ENCODE measurements at regions not wholly inside any gene's neighbourhood (a gene's known extent, or its start where the extent isn't known, plus 50 kb on each side); places are given as distances from the start of the nearest gene placed in this dataset.

- TF ChIP-seq POLR2AphosphoS5 (IDR thresholded peaks at IDR 0.05) = no peak
- no peak for TF ChIP-seq CTCF (IDR thresholded peaks at IDR 0.05)
- TF ChIP-seq POLR2A (IDR thresholded peaks at IDR 0.05) = no peak
- Histone ChIP-seq H3K36me3 (no peaks in the 10 kb centered on the region), H3K9me3 (no peaks in the 10 kb centered on the region), H3K27ac (no peak overlapping the region), H3K27me3 (replicated peaks; ENCODE audit: insufficient read depth) (no peaks in the 10 kb centered on the region), H3K4me3 (no peak overlapping the region), H3K4me1 (replicated peaks) (no peaks in the 10 kb centered on the region)
- no peak for DNase-seq (ENCODE audit: low spot score)
- intact Hi-C loops (cut with DNase I) = no loop called here
- 61% methylated on average over 3 of the region's 3 CpGs for WGBS
These were observed 547.7 kb upstream of the KLF12 start for GRCh38 chr13:74681891-74682290.

GRCh38 chr13:74678308-74678965, 544.2 kb upstream of the KLF12 start:
- no peak overlapping the region for H3K27ac ChIP-seq
- no peak overlapping the region for H3K4me3 ChIP-seq
- no peaks in the 10 kb centered on the region for H3K4me1 ChIP-seq (replicated peaks)
- WGBS = 49% methylated on average over 1 of the region's 1 CpG
- intact Hi-C loops (cut with DNase I) = no loop called here
- H3K9me3 ChIP-seq = no peaks in the 10 kb centered on the region
- no peak for DNase-seq (ENCODE audit: low spot score)
- TF ChIP-seq POLR2A (IDR thresholded peaks at IDR 0.05) = no peak
- no peak for TF ChIP-seq POLR2AphosphoS5 (IDR thresholded peaks at IDR 0.05)
- no peak for TF ChIP-seq CTCF (IDR thresholded peaks at IDR 0.05)
- H3K36me3 ChIP-seq = no peaks in the 10 kb centered on the region
- H3K27me3 ChIP-seq (replicated peaks; ENCODE audit: insufficient read depth) = no peaks in the 10 kb centered on the region

- no peak overlapping the region for H3K27ac ChIP-seq
- H3K9me3 ChIP-seq = no peaks in the 10 kb centered on the region
- H3K36me3 ChIP-seq = no peaks in the 10 kb centered on the region
- WGBS = 92% methylated on average over 3 of the region's 3 CpGs
- H3K4me1 ChIP-seq (replicated peaks) = no peaks in the 10 kb centered on the region
- TF ChIP-seq CTCF (IDR thresholded peaks at IDR 0.05) (no peak), POLR2AphosphoS5 (IDR thresholded peaks at IDR 0.05) (no peak), POLR2A (IDR thresholded peaks at IDR 0.05) (no peak)
- no peaks in the 10 kb centered on the region for H3K27me3 ChIP-seq (replicated peaks; ENCODE audit: insufficient read depth)
- no peak for DNase-seq (ENCODE audit: low spot score)
- no peak overlapping the region for H3K4me3 ChIP-seq
- intact Hi-C loops (cut with DNase I) = no loop called here
These were observed 541.8 kb upstream of the KLF12 start for GRCh38 chr13:74675972-74676371.

- intact Hi-C loops (cut with DNase I) = no loop called here
- no peak overlapping the region for H3K27ac ChIP-seq
These were observed 541.0 kb upstream of the KLF12 start for GRCh38 chr13:74675182-74675581.

More at GRCh38 chr13:74675182-74675581, 541.0 kb upstream of the KLF12 start:
- Histone ChIP-seq H3K27me3 (replicated peaks; ENCODE audit: insufficient read depth) (no peaks in the 10 kb centered on the region), H3K4me1 (replicated peaks) (no peaks in the 10 kb centered on the region), H3K9me3 (no peaks in the 10 kb centered on the region), H3K4me3 (no peak overlapping the region), H3K36me3 (no peaks in the 10 kb centered on the region)
- 79% methylated on average over 5 of the region's 5 CpGs for WGBS
- no peak for TF ChIP-seq POLR2AphosphoS5 (IDR thresholded peaks at IDR 0.05)
- no peak for TF ChIP-seq POLR2A (IDR thresholded peaks at IDR 0.05)
- TF ChIP-seq CTCF (IDR thresholded peaks at IDR 0.05) = no peak
- DNase-seq (ENCODE audit: low spot score) = no peak
